ENCODE measurements at regions not wholly inside any gene's neighbourhood (a gene's known extent, or its start where the extent isn't known, plus 50 kb on each side); places are given as distances from the start of the nearest gene placed in this dataset.

- Mint-ChIP-seq H3K27ac (no peak overlapping the region), H3K4me3 (no peak overlapping the region), H3K36me3 (no peaks in the 10 kb centered on the region), H3K27me3 (ENCODE audit: low read depth) (peaks cover 14% of the 10 kb centered on the region), H3K9me3 (no peaks in the 10 kb centered on the region), H3K4me1 (no peaks in the 10 kb centered on the region)
- no peak for DNase-seq (ENCODE audit: low spot score in 2 of 2, unreplicated experiment in 2 of 2)
- TF ChIP-seq CTCF (IDR thresholded peaks at IDR 0.05; ENCODE audit: unreplicated experiment) = no peak
Measured at GRCh38 chr10:84588971-84589370, 260.6 kb downstream of the CCSER2 start.

GRCh38 chr10:84589526-84590205, 261.3 kb downstream of the CCSER2 start:
- Mint-ChIP-seq H3K4me3 (no peak overlapping the region), H3K27me3 (ENCODE audit: low read depth) (peaks cover 10% of the 10 kb centered on the region), H3K9me3 (no peaks in the 10 kb centered on the region), H3K36me3 (no peaks in the 10 kb centered on the region), H3K27ac (no peak overlapping the region), H3K4me1 (no peaks in the 10 kb centered on the region)
- DNase-seq (ENCODE audit: low spot score in 2 of 2, unreplicated experiment in 2 of 2) = no peak
- TF ChIP-seq CTCF (IDR thresholded peaks at IDR 0.05; ENCODE audit: unreplicated experiment) = no peak

- no peak for TF ChIP-seq CTCF (IDR thresholded peaks at IDR 0.05; ENCODE audit: unreplicated experiment)
- peaks cover 8% of the 10 kb centered on the region for H3K27me3 Mint-ChIP-seq (ENCODE audit: low read depth)
- H3K9me3 Mint-ChIP-seq = no peaks in the 10 kb centered on the region
- H3K27ac Mint-ChIP-seq = no peak overlapping the region
- no peak for DNase-seq (ENCODE audit: low spot score in 2 of 2, unreplicated experiment in 2 of 2)
- H3K4me1 Mint-ChIP-seq = no peaks in the 10 kb centered on the region
- no peaks in the 10 kb centered on the region for H3K36me3 Mint-ChIP-seq
- H3K4me3 Mint-ChIP-seq = no peak overlapping the region
Measured at GRCh38 chr10:84590327-84591193, 262.2 kb downstream of the CCSER2 start.

DNA sequence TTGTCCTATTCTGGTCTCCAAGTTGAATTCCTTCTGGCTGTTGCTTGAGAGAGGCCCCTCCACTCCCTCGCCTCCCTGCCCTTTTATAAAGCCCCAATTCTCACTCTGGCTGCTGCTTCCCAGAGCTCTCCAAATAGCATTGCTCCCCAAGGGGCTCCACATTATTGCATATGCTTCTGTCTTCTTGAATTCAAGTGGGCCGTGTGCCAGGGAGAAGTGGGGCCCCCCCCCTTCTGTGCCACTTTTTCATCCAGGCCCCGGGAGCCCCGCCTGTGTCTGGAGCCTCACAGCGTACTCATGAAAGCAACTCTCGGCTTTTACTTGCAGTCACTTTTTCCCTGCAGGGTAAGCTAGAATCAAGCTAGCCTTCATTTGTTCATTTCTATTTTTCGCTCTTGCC, 265.1 kb downstream of the CCSER2 start:
- no peak for DNase-seq (ENCODE audit: low spot score in 2 of 2, unreplicated experiment in 2 of 2)
- no peak for TF ChIP-seq CTCF (IDR thresholded peaks at IDR 0.05; ENCODE audit: unreplicated experiment)
- no peaks in the 10 kb centered on the region for H3K36me3 Mint-ChIP-seq
- H3K9me3 Mint-ChIP-seq = peaks cover 11% of the 10 kb centered on the region
- peaks cover 23% of the 10 kb centered on the region for H3K27me3 Mint-ChIP-seq (ENCODE audit: low read depth)
- H3K27ac Mint-ChIP-seq = no peak overlapping the region
- H3K4me3 Mint-ChIP-seq = no peak overlapping the region
- H3K4me1 Mint-ChIP-seq = no peaks in the 10 kb centered on the region

- H3K36me3 Mint-ChIP-seq = no peaks in the 10 kb centered on the region
- no peak overlapping the region for H3K27ac Mint-ChIP-seq
- no peaks in the 10 kb centered on the region for H3K4me1 Mint-ChIP-seq
- H3K4me3 Mint-ChIP-seq = no peak overlapping the region
- peaks cover 35% of the 10 kb centered on the region for H3K27me3 Mint-ChIP-seq (ENCODE audit: low read depth)
- no peak for TF ChIP-seq CTCF (IDR thresholded peaks at IDR 0.05; ENCODE audit: unreplicated experiment)
- DNase-seq (ENCODE audit: low spot score in 2 of 2, unreplicated experiment in 2 of 2) = no peak
- H3K9me3 Mint-ChIP-seq = peaks cover 11% of the 10 kb centered on the region
Measured at GRCh38 chr10:84596585-84596984, 268.2 kb downstream of the CCSER2 start.

Data from mesothelial cell of epicardium (in vitro differentiated cells).